Activated CD4-positive, alpha-beta T cell treated with anti-CD3 and anti-CD28 coated beads, Interleukin-2, Interleukin-4, amounts not matched to agents 100 ng/mL and 50 ng/mL, durations not matched to agents 16 hours and 8 hours (primary cell): ENCODE measurements at regions not wholly inside any gene's neighbourhood (a gene's known extent, or its start where the extent isn't known, plus 50 kb on each side); places are given as distances from the start of the nearest gene placed in this dataset.

Experiments
- DNase-seq: peaks from one replicate; pipeline ENCODE4 v3.0.0-alpha.2; 2020; ENCODE audit warnings: low spot score

- no peak for DNase-seq
Observed at GRCh38 chr1:63119575-63120155, 202.7 kb upstream of the FOXD3 start.

GRCh38 chr1:63122079-63122478 lies 200.3 kb upstream of the FOXD3 start:
- DNase-seq: no peak

- peak; percentile 3 for DNase-seq
Observed at GRCh38 chr1:63124666-63125191, 197.6 kb upstream of the FOXD3 start.

- no peak for DNase-seq
Observed at GRCh38 chr1:63126104-63126503, 196.3 kb upstream of the FOXD3 start.

GRCh38 chr1:63127376-63127775 lies 195.0 kb upstream of the FOXD3 start:
- no peak for DNase-seq

GRCh38 chr1:63128556-63128955 lies 193.8 kb upstream of the FOXD3 start:
- DNase-seq: no peak

- no peak for DNase-seq
Observed at GRCh38 chr1:63129184-63129583, 193.2 kb upstream of the FOXD3 start.

GRCh38 chr1:63129855-63130254 lies 192.5 kb upstream of the FOXD3 start:
- DNase-seq: no peak

GRCh38 chr1:63134501-63135173 lies 187.7 kb upstream of the FOXD3 start:
- no peak for DNase-seq

- no peak for DNase-seq
Observed at GRCh38 chr1:63135174-63135512, 187.2 kb upstream of the FOXD3 start.

GRCh38 chr1:63135801-63136200 lies 186.6 kb upstream of the FOXD3 start:
- no peak for DNase-seq

- DNase-seq: no peak
Observed at GRCh38 chr1:63142001-63142400, 180.4 kb upstream of the FOXD3 start.

- DNase-seq: no peak
Observed at GRCh38 chr1:63143482-63143881, 178.9 kb upstream of the FOXD3 start.

- DNase-seq: no peak
Observed at GRCh38 chr1:63147783-63148182, 174.6 kb upstream of the FOXD3 start.

GRCh38 chr1:63148825-63149645 lies 173.3 kb upstream of the FOXD3 start:
- peak; percentile 24 for DNase-seq

- no peak for DNase-seq
Observed at GRCh38 chr1:63152572-63152971, 169.8 kb upstream of the FOXD3 start.

- DNase-seq: no peak
Observed at GRCh38 chr1:63155437-63155836, 166.9 kb upstream of the FOXD3 start.

- no peak for DNase-seq
Observed at GRCh38 chr1:63157085-63157484, 165.3 kb upstream of the FOXD3 start.

- DNase-seq: no peak
Observed at GRCh38 chr1:63169057-63169456, 153.3 kb upstream of the FOXD3 start.

- no peak for DNase-seq
Observed at GRCh38 chr1:63173161-63173560, 149.2 kb upstream of the FOXD3 start.

GRCh38 chr1:63189677-63190076 lies 132.7 kb upstream of the FOXD3 start:
- no peak for DNase-seq

GRCh38 chr1:63190171-63190570 lies 132.2 kb upstream of the FOXD3 start:
- DNase-seq: no peak

GRCh38 chr1:63198871-63199394 lies 123.4 kb upstream of the FOXD3 start:
- no peak for DNase-seq
